ENCODE measurements at regions not wholly inside any gene's neighbourhood (a gene's known extent, or its start where the extent isn't known, plus 50 kb on each side); places are given as distances from the start of the nearest gene placed in this dataset.

GRCh38 chr1:76015478-76016103 is 59.0 kb upstream of the ST6GALNAC3 start:
- no peak for TF ChIP-seq CTCF (IDR thresholded peaks at IDR 0.05)

GRCh38 chr1:76018045-76018444 is 56.5 kb upstream of the ST6GALNAC3 start:
- TF ChIP-seq CTCF (IDR thresholded peaks at IDR 0.05), result no peak

- no peak for TF ChIP-seq CTCF (IDR thresholded peaks at IDR 0.05)
Observed at GRCh38 chr1:76021846-76022245, 52.7 kb upstream of the ST6GALNAC3 start.

- TF ChIP-seq CTCF (IDR thresholded peaks at IDR 0.05), result no peak
Observed at GRCh38 chr1:76023669-76024435, 50.7 kb upstream of the ST6GALNAC3 start.

Data from LNCAP (cell line).